GM12878 (cell line): ENCODE measurements at regions not wholly inside any gene's neighbourhood (a gene's known extent, or its start where the extent isn't known, plus 50 kb on each side); places are given as distances from the start of the nearest gene placed in this dataset.

Source experiments
- ATAC-seq: fragments of 200-7000 bp; cut with Tn5 transposase; 3 replicates; pipeline ENCODE4 v1.9.1; 2020; ENCODE audit warnings: mild to moderate bottlenecking, moderate library complexity
- BruUV-seq: library from RNA; stranded (reverse); fragments of 400-500 nt; replicated peaks from 2 replicates; lab custom pipeline; 2021; lab: Mats Ljungman, UMichigan
- CTCF ChIA-PET: fragments of 300-600 bp; sonication (Branson Sonifier 250); formaldehyde crosslinking; extraction: SDS; loops from one replicate; lab custom pipeline; 2021; ENCODE audit warnings: inconsistent platforms; lab: Yijun Ruan, JAX
- POLR2A ChIA-PET: fragments of 350-600 bp; formaldehyde crosslinking; extraction: SDS; loops from one replicate; lab custom pipeline; 2021; ENCODE audit warnings: inconsistent platforms; lab: Charles Lee
- RAD21 ChIA-PET: fragments of 300-600 bp; sonication (Branson Sonifier 250); formaldehyde crosslinking; loops from one replicate; lab custom pipeline; 2023; ENCODE audit warnings: antibody characterized with exemption; ENCODE audit not compliant: unreplicated experiment; lab: Charles Lee
- SMC1A ChIA-PET: fragments of 300-600 bp; sonication (Branson Sonifier 250); formaldehyde crosslinking; loops from one replicate; lab custom pipeline; 2023; ENCODE audit not compliant: unreplicated experiment, uncharacterized antibody; lab: Charles Lee
- DNase-seq: peaks from one replicate; pipeline ENCODE4 v3.0.0-alpha.2; 2011; ENCODE audit warnings: low read depth, low spot score
- FAIRE-seq: peaks from 3 replicates; lab custom pipeline; 2011; peaks lifted over from hg19 to GRCh38; lab: Jason Lieb, UNC
- H2AFZ ChIP-seq: 2 replicates; pipeline ENCODE4 v1.6.0; 2011; ENCODE audit warnings: low read depth, low read length, control low read depth; ENCODE audit not compliant: control insufficient read depth
- H3K27ac ChIP-seq: 2 replicates; pipeline ENCODE4 v1.5.1; 2011; ENCODE audit warnings: control low read depth; ENCODE audit not compliant: control insufficient read depth, insufficient read depth
- H3K27me3 ChIP-seq, 2 experiments: replicated peaks in 1 of 2; 2 replicates each; pipeline versions ENCODE4 v1.6.0 to v1.6.1; 2011; ENCODE audit warnings: low read length in 1 of 2; ENCODE audit not compliant: control insufficient read depth in 2 of 2, insufficient read depth in 2 of 2
- H3K36me3 ChIP-seq, 2 experiments: 2 replicates each; pipeline ENCODE4 v1.5.1; 2011; ENCODE audit warnings: low read length in 1 of 2; ENCODE audit not compliant: control insufficient read depth in 2 of 2, insufficient read depth in 2 of 2
- H3K4me1 ChIP-seq: 2 replicates; pipeline ENCODE4 v1.6.1; 2011; ENCODE audit warnings: mild to moderate bottlenecking, low read length, moderate library complexity, mixed read lengths; ENCODE audit not compliant: control insufficient read depth, insufficient read depth
- H3K4me2 ChIP-seq: 2 replicates; pipeline ENCODE4 v1.6.0; 2011; ENCODE audit warnings: control low read depth; ENCODE audit not compliant: control insufficient read depth, insufficient read depth
- H3K4me3 ChIP-seq: fragments of 200-600 bp; sonication (generic); 2 replicates; pipeline ENCODE4 v1.5.1; 2016
- H3K79me2 ChIP-seq: 2 replicates; pipeline ENCODE4 v1.6.0; 2011; ENCODE audit warnings: low read length; ENCODE audit not compliant: control insufficient read depth, insufficient read depth
- H3K9ac ChIP-seq: 2 replicates; pipeline ENCODE4 v1.8.0; 2011; ENCODE audit warnings: low read length, control low read depth, mixed read lengths; ENCODE audit not compliant: control insufficient read depth, insufficient read depth
- H3K9me3 ChIP-seq: replicated peaks from 3 replicates; pipeline ENCODE4 v1.5.1; 2011; ENCODE audit warnings: mild to moderate bottlenecking, low read length; ENCODE audit not compliant: control insufficient read depth, insufficient read depth
- H4K20me1 ChIP-seq: 2 replicates; pipeline ENCODE4 v1.6.0; 2011; ENCODE audit not compliant: control insufficient read depth, insufficient read depth
- CBX5 ChIP-seq: sonication (generic); IDR thresholded peaks from 2 replicates; pipeline ENCODE4 v1.6.1; 2016; ENCODE audit warnings: low read depth, moderate library complexity, mild to moderate bottlenecking, inconsistent platforms
- GABPA ChIP-seq: IDR thresholded peaks from 2 replicates; pipeline ENCODE4 v1.6.1; 2014; ENCODE audit warnings: antibody characterized with exemption, low read depth, mild to moderate bottlenecking, inconsistent platforms
- MEF2B ChIP-seq: fragments of 450-650 bp; IDR thresholded peaks from 2 replicates; pipeline ENCODE4 v1.6.1; 2018; ENCODE audit warnings: mild to moderate bottlenecking, moderate library complexity; ENCODE audit not compliant: partially characterized antibody, poor library complexity, severe bottlenecking
- NBN ChIP-seq: fragments of 450-650 bp; IDR thresholded peaks from 2 replicates; pipeline ENCODE4 v1.6.1; 2016
- NFYA ChIP-seq: IDR thresholded peaks from 2 replicates; pipeline ENCODE4 v1.6.1; 2011; ENCODE audit warnings: low read depth, mild to moderate bottlenecking, low read length, improper control_type of control experiment, borderline replicate concordance
- RUNX3 ChIP-seq: IDR thresholded peaks from 2 replicates; pipeline ENCODE4 v1.6.1; 2012; ENCODE audit warnings: low read length, inconsistent platforms
- STAT3 ChIP-seq: IDR thresholded peaks from 2 replicates; pipeline ENCODE4 v1.6.1; 2011; ENCODE audit warnings: low read depth, low read length, improper control_type of control experiment
- ZSCAN29 ChIP-seq: fragments of 450-650 bp; IDR thresholded peaks from 2 replicates; pipeline ENCODE4 v1.6.1; 2017; ENCODE audit warnings: mild to moderate bottlenecking, moderate library complexity
- WGBS: methylation state at CpG from one replicate; pipeline ENCODE4 v1.1.6; 2016; ENCODE audit warnings: low lambda C conversion rate; ENCODE audit not compliant: insufficient replicate concordance, insufficient coverage; ENCODE audit errors: missing lambda C conversion rate; 5-methylcytosine and 5-hydroxymethylcytosine counted together
- in situ Hi-C: fragments of 300-500 bp; cut with MboI; formaldehyde crosslinking; loops from 9 replicates; pipeline ENCODE4 v1.14.3; 2018; ENCODE audit warnings: mixed read lengths
- intact Hi-C: fragments of 100-400 bp; cut with micrococcal nuclease; formaldehyde crosslinking; loops from one replicate; pipeline ENCODE4 v1.14.2; 2022; ENCODE audit not compliant: unreplicated experiment
- TF ChIP-seq, protein P1 (sequence below): IDR thresholded peaks from 2 replicates; pipeline ENCODE4 v1.6.1; 2011; ENCODE audit warnings: borderline replicate concordance, low read depth, mild to moderate bottlenecking, moderate library complexity, mixed read lengths, low read length; ENCODE audit not compliant: insufficient read depth; ENCODE audit errors: extremely low read length
- TF ChIP-seq, protein P2 (sequence below): IDR thresholded peaks from 2 replicates; pipeline ENCODE4 v1.6.1; 2012; ENCODE audit warnings: low read depth, low read length, improper control_type of control experiment
- TF ChIP-seq, protein P3 (sequence below): fragments of 450-650 bp; formaldehyde crosslinking; IDR thresholded peaks from 2 replicates; pipeline ENCODE4 v1.5.0; 2022; ENCODE audit warnings: mild to moderate bottlenecking, missing genetic modification characterization
- TF ChIP-seq, protein P4 (sequence below): IDR thresholded peaks from 2 replicates; pipeline ENCODE4 v1.6.1; 2012; ENCODE audit warnings: low read depth, low read length, improper control_type of control experiment

DNA sequence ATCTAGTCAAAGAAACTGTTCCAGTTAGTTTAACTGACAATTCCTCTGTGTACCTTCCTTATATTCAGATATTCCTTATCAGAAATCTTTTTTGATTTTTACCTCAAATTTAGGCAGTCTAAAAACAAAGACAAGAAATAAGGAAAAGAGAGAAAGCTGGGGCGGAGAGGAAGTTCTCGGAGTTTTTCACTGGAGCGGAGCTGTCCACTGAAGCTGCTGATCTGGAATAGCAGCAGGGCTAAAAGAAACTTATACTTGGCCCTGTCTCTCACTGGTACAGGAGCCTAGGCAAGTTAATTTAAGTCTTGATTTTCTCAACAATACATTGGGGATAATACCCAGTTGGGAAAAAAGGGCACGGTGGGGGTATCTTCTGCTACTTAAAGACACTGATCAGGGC is 59.2 kb upstream of the CYP2D6 start:
- intact Hi-C loops (no loop called here), in situ Hi-C loops (no loop called here)
- POLR2A ChIA-PET = interaction anchor here (0.6 kb wide), 2 partner anchors 11 to 350 kb away, joined by 4 to 5 read pairs; no protein-coding TSS in a partner anchor
- no peak overlapping the region for H3K27ac ChIP-seq
- no peak overlapping the region for H3K4me3 ChIP-seq
- H2AFZ ChIP-seq = no peak overlapping the region
- no peak overlapping the region for H3K4me2 ChIP-seq
- RAD21 ChIA-PET = no interaction called here
- no peaks in the 10 kb centered on the region for H3K9me3 ChIP-seq
- H3K9ac ChIP-seq = no peak overlapping the region
- no peak for FAIRE-seq
- no peak for ATAC-seq
- BruUV-seq = no TSS peak
- 98% methylated on average over 4 of the region's 4 CpGs for WGBS
- CTCF ChIA-PET = interaction anchor here (0.6 to 1.0 kb wide), 2 partner anchors 7 to 20 kb away, joined by 4 to 5 read pairs; no protein-coding TSS in a partner anchor
- no peaks in the 10 kb centered on the region for H3K27me3 ChIP-seq
- H3K36me3 ChIP-seq = peaks cover 0 to 2% of the 10 kb centered on the region in 2 experiments; a peak in 1 of 4 replicates
- H3K4me1 ChIP-seq = peaks cover 3% of the 10 kb centered on the region; the same call in 1 of the 2 replicates
- no peaks in the 10 kb centered on the region for H4K20me1 ChIP-seq
- DNase-seq = no peak
- peaks cover 29% of the 10 kb centered on the region for H3K79me2 ChIP-seq
- SMC1A ChIA-PET = interaction anchor here (0.7 to 11.2 kb wide), 3 partner anchors 13 to 17 kb away, joined by 3 to 153 read pairs (median 3); no protein-coding TSS in a partner anchor
- TF ChIP-seq NFYA (no peak), GABPA (no peak), RUNX3 (no peak), STAT3 (no peak), ZSCAN29 (no peak), NBN (no peak), CBX5 (no peak), MEF2B (no peak)
- TF ChIP-seq, protein P1, sequence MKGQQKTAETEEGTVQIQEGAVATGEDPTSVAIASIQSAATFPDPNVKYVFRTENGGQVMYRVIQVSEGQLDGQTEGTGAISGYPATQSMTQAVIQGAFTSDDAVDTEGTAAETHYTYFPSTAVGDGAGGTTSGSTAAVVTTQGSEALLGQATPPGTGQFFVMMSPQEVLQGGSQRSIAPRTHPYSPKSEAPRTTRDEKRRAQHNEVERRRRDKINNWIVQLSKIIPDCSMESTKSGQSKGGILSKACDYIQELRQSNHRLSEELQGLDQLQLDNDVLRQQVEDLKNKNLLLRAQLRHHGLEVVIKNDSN = no peak
- TF ChIP-seq, protein P2, sequence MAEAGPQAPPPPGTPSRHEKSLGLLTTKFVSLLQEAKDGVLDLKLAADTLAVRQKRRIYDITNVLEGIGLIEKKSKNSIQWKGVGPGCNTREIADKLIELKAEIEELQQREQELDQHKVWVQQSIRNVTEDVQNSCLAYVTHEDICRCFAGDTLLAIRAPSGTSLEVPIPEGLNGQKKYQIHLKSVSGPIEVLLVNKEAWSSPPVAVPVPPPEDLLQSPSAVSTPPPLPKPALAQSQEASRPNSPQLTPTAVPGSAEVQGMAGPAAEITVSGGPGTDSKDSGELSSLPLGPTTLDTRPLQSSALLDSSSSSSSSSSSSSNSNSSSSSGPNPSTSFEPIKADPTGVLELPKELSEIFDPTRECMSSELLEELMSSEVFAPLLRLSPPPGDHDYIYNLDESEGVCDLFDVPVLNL = no peak
- TF ChIP-seq, protein P3, sequence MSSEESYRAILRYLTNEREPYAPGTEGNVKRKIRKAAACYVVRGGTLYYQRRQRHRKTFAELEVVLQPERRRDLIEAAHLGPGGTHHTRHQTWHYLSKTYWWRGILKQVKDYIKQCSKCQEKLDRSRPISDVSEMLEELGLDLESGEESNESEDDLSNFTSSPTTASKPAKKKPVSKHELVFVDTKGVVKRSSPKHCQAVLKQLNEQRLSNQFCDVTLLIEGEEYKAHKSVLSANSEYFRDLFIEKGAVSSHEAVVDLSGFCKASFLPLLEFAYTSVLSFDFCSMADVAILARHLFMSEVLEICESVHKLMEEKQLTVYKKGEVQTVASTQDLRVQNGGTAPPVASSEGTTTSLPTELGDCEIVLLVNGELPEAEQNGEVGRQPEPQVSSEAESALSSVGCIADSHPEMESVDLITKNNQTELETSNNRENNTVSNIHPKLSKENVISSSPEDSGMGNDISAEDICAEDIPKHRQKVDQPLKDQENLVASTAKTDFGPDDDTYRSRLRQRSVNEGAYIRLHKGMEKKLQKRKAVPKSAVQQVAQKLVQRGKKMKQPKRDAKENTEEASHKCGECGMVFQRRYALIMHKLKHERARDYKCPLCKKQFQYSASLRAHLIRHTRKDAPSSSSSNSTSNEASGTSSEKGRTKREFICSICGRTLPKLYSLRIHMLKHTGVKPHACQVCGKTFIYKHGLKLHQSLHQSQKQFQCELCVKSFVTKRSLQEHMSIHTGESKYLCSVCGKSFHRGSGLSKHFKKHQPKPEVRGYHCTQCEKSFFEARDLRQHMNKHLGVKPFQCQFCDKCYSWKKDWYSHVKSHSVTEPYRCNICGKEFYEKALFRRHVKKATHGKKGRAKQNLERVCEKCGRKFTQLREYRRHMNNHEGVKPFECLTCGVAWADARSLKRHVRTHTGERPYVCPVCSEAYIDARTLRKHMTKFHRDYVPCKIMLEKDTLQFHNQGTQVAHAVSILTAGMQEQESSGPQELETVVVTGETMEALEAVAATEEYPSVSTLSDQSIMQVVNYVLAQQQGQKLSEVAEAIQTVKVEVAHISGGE (CRISPR knock-in tag) = no peak
- TF ChIP-seq, protein P4, sequence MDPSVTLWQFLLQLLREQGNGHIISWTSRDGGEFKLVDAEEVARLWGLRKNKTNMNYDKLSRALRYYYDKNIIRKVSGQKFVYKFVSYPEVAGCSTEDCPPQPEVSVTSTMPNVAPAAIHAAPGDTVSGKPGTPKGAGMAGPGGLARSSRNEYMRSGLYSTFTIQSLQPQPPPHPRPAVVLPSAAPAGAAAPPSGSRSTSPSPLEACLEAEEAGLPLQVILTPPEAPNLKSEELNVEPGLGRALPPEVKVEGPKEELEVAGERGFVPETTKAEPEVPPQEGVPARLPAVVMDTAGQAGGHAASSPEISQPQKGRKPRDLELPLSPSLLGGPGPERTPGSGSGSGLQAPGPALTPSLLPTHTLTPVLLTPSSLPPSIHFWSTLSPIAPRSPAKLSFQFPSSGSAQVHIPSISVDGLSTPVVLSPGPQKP = no peak
